ENCODE measurements at regions not wholly inside any gene's neighbourhood (a gene's known extent, or its start where the extent isn't known, plus 50 kb on each side); places are given as distances from the start of the nearest gene placed in this dataset.

DNA sequence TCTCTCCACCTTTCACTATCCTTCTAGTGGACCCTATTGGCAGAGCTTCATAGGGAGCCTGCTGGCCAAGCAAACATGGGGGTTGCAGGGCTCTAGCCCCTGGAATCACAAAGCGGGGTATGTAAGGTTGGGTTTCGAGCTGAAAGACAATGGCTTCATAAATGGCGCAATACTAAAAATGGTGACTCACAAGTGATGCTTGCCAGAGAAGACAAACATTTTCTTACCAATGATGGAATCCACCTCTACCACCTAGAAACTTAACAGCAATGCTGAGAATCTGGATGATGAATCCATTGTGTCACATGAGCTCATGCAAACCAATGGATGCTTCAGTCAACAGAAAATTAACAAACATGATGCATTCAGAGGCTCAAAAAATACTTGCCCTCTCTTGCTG is 375.3 kb upstream of the PSMD7 start:
- POLR2A ChIA-PET, result no interaction called here
- CTCF ChIA-PET, result interaction anchor here (1.2 kb wide), 1 partner anchor 8 kb away, joined by 4 read pairs; no protein-coding TSS in a partner anchor
- TF ChIP-seq, protein P1, sequence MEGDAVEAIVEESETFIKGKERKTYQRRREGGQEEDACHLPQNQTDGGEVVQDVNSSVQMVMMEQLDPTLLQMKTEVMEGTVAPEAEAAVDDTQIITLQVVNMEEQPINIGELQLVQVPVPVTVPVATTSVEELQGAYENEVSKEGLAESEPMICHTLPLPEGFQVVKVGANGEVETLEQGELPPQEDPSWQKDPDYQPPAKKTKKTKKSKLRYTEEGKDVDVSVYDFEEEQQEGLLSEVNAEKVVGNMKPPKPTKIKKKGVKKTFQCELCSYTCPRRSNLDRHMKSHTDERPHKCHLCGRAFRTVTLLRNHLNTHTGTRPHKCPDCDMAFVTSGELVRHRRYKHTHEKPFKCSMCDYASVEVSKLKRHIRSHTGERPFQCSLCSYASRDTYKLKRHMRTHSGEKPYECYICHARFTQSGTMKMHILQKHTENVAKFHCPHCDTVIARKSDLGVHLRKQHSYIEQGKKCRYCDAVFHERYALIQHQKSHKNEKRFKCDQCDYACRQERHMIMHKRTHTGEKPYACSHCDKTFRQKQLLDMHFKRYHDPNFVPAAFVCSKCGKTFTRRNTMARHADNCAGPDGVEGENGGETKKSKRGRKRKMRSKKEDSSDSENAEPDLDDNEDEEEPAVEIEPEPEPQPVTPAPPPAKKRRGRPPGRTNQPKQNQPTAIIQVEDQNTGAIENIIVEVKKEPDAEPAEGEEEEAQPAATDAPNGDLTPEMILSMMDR (IDR thresholded peaks at IDR 0.05; ENCODE audit: control extremely low read depth, extremely low read depth, low read depth, missing control alignments), result no peak
- no peak for DNase-seq (ENCODE audit: extremely low spot score)

GRCh38 chr16:73916829-73917594 is 379.6 kb upstream of the PSMD7 start:
- POLR2A ChIA-PET, result no interaction called here
- TF ChIP-seq, protein P1 (IDR thresholded peaks at IDR 0.05; ENCODE audit: control extremely low read depth, extremely low read depth, low read depth, missing control alignments), result no peak
- no peak for DNase-seq (ENCODE audit: extremely low spot score)
- CTCF ChIA-PET, result interaction anchor here (0.9 kb wide), 1 partner anchor 10 kb away, joined by 3 read pairs; no protein-coding TSS in a partner anchor

GRCh38 chr16:73915935-73916334 is 380.7 kb upstream of the PSMD7 start:
- POLR2A ChIA-PET, result no interaction called here
- TF ChIP-seq, protein P1 (IDR thresholded peaks at IDR 0.05; ENCODE audit: control extremely low read depth, extremely low read depth, low read depth, missing control alignments), result no peak
- DNase-seq (ENCODE audit: extremely low spot score), result no peak
- CTCF ChIA-PET, result interaction anchor here (0.9 kb wide), 1 partner anchor 8 kb away, joined by 3 read pairs; no protein-coding TSS in a partner anchor

GRCh38 chr16:73915140-73915539 is 381.5 kb upstream of the PSMD7 start:
- no peak for DNase-seq (ENCODE audit: extremely low spot score)
- POLR2A ChIA-PET, result no interaction called here
- CTCF ChIA-PET, result no interaction called here
- TF ChIP-seq, protein P1 (IDR thresholded peaks at IDR 0.05; ENCODE audit: control extremely low read depth, extremely low read depth, low read depth, missing control alignments), result no peak

DNA sequence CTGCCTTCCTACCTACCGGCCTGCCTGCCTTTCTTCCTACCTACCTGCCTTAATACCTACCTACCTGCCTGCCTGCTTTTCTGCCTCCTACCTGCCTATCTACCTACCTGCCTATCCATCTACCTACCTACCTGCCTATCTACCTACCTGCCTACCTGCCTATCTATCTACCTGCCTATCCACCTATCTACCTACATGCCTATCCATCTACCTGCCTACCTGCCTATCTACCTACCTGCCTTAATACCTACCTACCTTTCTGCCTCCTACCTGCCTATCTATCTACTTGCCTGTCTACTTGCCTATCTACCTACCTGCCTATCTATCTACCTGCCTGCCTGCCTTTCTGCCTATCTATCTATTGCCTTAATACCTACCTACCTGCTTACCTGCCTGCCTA is 383.8 kb upstream of the PSMD7 start:
- TF ChIP-seq, protein P1 (IDR thresholded peaks at IDR 0.05; ENCODE audit: control extremely low read depth, extremely low read depth, low read depth, missing control alignments), result no peak
- CTCF ChIA-PET, result interaction anchor here (1.5 kb wide), 1 partner anchor 16 kb away, joined by 3 read pairs; no protein-coding TSS in a partner anchor
- POLR2A ChIA-PET, result no interaction called here
- no peak for DNase-seq (ENCODE audit: extremely low spot score)

- DNase-seq (ENCODE audit: extremely low spot score), result no peak
- TF ChIP-seq, protein P1 (IDR thresholded peaks at IDR 0.05; ENCODE audit: control extremely low read depth, extremely low read depth, low read depth, missing control alignments), result no peak
- POLR2A ChIA-PET, result no interaction called here
- CTCF ChIA-PET, result interaction anchor here (1.5 kb wide), 1 partner anchor 16 kb away, joined by 3 read pairs; no protein-coding TSS in a partner anchor
These were observed 384.3 kb upstream of the PSMD7 start for GRCh38 chr16:73912281-73912680.

Data from GM10248 (cell line).